GM19328 (cell line): ENCODE measurements at regions not wholly inside any gene's neighbourhood (a gene's known extent, or its start where the extent isn't known, plus 50 kb on each side); places are given as distances from the start of the nearest gene placed in this dataset.

Source experiments
- ATAC-seq: cut with Tn5 transposase; IDR thresholded peaks from one replicate; pipeline ENCODE4 v1.9.1; 2021; ENCODE audit warnings: mild to moderate bottlenecking, moderate library complexity; ENCODE audit not compliant: unreplicated experiment

GRCh38 chr2:16852651-16853050 lies 187.0 kb upstream of the CYRIA start:
- no peak for ATAC-seq

- no peak for ATAC-seq
Observed at GRCh38 chr2:16851126-16851525, 185.5 kb upstream of the CYRIA start.

- no peak for ATAC-seq
Observed at GRCh38 chr2:16840496-16841172, 175.0 kb upstream of the CYRIA start.

GRCh38 chr2:16832910-16833309 lies 167.3 kb upstream of the CYRIA start:
- ATAC-seq: no peak

- ATAC-seq: no peak
Observed at GRCh38 chr2:16828828-16829160, 163.2 kb upstream of the CYRIA start.

- no peak for ATAC-seq
Observed at GRCh38 chr2:16828044-16828827, 162.6 kb upstream of the CYRIA start.

GRCh38 chr2:16824472-16824871 lies 158.8 kb upstream of the CYRIA start:
- ATAC-seq: no peak

- no peak for ATAC-seq
Observed at GRCh38 chr2:16821692-16822091, 156.1 kb upstream of the CYRIA start.

GRCh38 chr2:16818203-16818556 lies 152.5 kb upstream of the CYRIA start:
- ATAC-seq: no peak

GRCh38 chr2:16817305-16818202 lies 151.9 kb upstream of the CYRIA start:
- ATAC-seq: no peak

- ATAC-seq: no peak
Observed at GRCh38 chr2:16816522-16816921, 150.9 kb upstream of the CYRIA start.

GRCh38 chr2:16816016-16816415 lies 150.4 kb upstream of the CYRIA start:
- ATAC-seq: no peak

- ATAC-seq: no peak
Observed at GRCh38 chr2:16813593-16813992, 148.0 kb upstream of the CYRIA start.

GRCh38 chr2:16798472-16798871 lies 132.8 kb upstream of the CYRIA start:
- no peak for ATAC-seq

- ATAC-seq: no peak
Observed at GRCh38 chr2:16791496-16791895, 125.9 kb upstream of the CYRIA start.

- no peak for ATAC-seq
Observed at GRCh38 chr2:16785149-16785548, 119.5 kb upstream of the CYRIA start.

- ATAC-seq: no peak
Observed at GRCh38 chr2:16784652-16785051, 119.0 kb upstream of the CYRIA start.

GRCh38 chr2:16777123-16777870 lies 111.7 kb upstream of the CYRIA start:
- no peak for ATAC-seq

GRCh38 chr2:16775899-16776231 lies 110.2 kb upstream of the CYRIA start:
- no peak for ATAC-seq

GRCh38 chr2:16774980-16775898 lies 109.6 kb upstream of the CYRIA start:
- ATAC-seq: no peak
